ENCODE measurements at regions not wholly inside any gene's neighbourhood (a gene's known extent, or its start where the extent isn't known, plus 50 kb on each side); places are given as distances from the start of the nearest gene placed in this dataset.

DNA sequence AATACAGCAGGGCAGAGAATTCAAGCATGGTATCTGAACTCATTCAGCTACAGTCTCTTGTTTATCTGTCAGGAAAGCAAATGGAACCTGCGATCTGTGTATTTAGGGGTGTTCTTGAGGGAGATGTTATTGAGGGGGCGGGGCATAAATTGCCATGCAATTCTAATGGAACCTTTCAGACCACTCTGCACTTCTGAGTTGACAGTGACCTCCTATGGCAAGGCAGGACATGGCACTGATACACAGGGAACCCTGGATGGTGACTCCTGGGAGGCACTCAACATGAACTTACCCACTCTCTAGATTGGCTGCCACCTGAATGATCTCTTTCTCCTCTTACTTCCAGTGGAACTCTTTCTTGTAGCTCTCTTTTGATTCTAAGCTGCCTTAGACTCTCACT is 787.3 kb downstream of the VRK1 start:
- ChIA-PET POLR2A (no interaction called here), CTCF (no interaction called here)
- TF ChIP-seq, protein P1, sequence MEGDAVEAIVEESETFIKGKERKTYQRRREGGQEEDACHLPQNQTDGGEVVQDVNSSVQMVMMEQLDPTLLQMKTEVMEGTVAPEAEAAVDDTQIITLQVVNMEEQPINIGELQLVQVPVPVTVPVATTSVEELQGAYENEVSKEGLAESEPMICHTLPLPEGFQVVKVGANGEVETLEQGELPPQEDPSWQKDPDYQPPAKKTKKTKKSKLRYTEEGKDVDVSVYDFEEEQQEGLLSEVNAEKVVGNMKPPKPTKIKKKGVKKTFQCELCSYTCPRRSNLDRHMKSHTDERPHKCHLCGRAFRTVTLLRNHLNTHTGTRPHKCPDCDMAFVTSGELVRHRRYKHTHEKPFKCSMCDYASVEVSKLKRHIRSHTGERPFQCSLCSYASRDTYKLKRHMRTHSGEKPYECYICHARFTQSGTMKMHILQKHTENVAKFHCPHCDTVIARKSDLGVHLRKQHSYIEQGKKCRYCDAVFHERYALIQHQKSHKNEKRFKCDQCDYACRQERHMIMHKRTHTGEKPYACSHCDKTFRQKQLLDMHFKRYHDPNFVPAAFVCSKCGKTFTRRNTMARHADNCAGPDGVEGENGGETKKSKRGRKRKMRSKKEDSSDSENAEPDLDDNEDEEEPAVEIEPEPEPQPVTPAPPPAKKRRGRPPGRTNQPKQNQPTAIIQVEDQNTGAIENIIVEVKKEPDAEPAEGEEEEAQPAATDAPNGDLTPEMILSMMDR (IDR thresholded peaks at IDR 0.05; ENCODE audit: control extremely low read depth, extremely low read depth, low read depth, missing control alignments): no peak
- DNase-seq (ENCODE audit: extremely low spot score): no peak

DNA sequence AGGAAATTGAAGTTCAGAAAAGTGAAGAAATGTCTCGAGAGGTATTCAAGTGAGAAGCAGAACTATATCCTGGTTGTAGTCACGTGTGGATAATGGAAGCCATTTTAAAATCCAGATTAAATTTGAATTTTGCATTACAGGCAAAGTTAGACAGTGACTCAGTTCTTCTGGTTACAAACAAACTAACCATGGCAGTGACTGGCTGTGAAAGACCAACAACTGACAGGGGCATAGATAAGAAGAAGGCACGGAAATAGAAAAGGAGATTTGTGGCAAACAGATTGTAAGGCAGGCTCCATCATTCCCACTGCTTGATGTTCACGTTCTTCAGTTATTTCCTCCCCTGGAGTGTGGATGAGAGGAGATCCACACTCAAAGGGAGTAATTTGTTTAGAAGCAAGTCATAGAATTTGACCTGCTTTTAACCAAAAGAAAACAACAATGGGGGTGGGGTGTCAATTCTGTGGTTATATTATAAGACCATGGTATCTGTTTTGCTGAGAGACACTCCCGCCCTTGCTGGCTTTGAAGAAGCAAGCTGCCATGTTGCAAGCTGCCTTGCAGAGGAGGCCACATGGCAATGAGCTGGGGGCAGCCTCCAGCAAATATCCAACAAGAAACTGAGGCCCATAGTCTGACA is 795.3 kb downstream of the VRK1 start:
- CTCF ChIA-PET: no interaction called here
- POLR2A ChIA-PET: no interaction called here
- TF ChIP-seq, protein P1 (IDR thresholded peaks at IDR 0.05; ENCODE audit: control extremely low read depth, extremely low read depth, low read depth, missing control alignments): no peak
- DNase-seq (ENCODE audit: extremely low spot score): no peak

DNA sequence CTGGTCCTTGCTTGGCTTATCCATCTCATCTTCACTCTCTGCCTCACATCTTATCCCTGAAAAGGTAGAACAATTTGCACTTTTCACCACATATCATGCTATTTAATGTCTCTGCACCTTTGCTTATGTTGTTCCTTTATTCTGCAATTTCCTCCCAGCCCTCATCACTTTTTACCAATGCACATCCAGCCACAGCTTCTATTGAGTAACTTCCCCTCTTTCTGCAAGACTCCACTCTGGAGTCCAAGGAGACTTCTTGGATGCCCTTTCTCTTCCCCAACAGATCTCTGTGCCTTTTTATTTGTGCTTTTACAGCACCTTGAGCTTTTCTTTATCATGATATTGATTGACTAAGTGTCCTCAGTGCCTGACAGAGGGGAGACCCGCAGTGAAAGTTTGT is 797.1 kb downstream of the VRK1 start:
- TF ChIP-seq, protein P1 (IDR thresholded peaks at IDR 0.05; ENCODE audit: control extremely low read depth, extremely low read depth, low read depth, missing control alignments): no peak
- no peak for DNase-seq (ENCODE audit: extremely low spot score)

DNA sequence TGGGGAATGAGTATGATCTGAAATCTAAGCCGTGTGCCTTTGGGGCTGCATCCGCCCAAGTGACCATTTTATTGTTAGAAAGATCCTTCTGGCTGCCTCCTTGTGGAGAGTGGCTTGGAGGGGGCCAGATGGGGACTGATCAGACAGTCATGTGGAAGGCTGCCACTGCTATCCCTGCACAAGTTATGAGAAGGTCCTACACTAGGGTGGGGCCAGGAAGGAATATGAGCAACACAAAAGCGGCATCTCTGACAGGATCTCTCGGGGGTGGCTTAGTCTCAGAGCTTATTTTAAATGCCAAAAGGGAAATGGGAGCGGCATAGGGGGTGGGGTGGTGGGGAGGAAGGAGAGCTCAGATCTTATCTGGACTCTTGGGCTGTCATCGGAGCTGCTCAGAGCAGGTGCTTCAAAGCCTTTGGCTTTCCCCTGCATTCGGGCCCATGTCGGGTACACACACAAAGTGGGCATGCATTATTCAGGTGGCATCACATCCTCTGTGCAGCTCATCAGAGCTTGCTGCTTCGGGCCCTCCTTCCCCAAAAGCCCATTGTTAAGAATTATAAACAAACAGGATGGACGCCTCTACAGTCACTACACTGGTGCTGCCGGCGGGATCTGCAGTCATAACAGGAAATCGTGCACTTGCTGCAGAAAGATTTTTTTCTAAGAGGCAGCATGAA is 805.4 kb downstream of the VRK1 start:
- DNase-seq (ENCODE audit: extremely low spot score): no peak
- ChIA-PET POLR2A (no interaction called here), CTCF (interaction anchor here (1.5 kb wide), 1 partner anchor 23 kb away, joined by 3 read pairs; no protein-coding TSS in a partner anchor)

More for the DNA sequence above, 797.1 kb downstream of the VRK1 start:
- ChIA-PET POLR2A (no interaction called here), CTCF (no interaction called here)

DNA sequence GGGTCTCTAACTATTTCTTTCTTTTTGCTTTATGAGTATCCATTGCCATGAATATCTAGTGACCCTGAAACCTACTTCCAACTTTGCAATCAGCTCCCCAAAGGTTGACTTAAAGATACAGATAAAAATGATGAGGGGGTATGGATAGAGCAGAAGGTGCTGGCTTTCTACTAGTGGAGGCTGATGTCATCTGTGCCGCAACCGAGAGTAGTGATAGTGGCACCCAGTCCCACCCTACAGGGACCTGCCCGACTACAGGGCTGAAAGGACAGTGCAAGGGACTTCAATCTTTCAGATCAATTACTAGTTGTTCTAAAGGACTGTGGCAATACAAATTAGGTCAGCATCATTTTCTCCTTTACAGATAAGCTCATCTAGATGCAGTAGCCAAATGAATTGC is 806.0 kb downstream of the VRK1 start:
- TF ChIP-seq, protein P1 (IDR thresholded peaks at IDR 0.05; ENCODE audit: control extremely low read depth, extremely low read depth, low read depth, missing control alignments): no peak
- no peak for DNase-seq (ENCODE audit: extremely low spot score)
- ChIA-PET CTCF (interaction anchor here (1.5 kb wide), 1 partner anchor 22 kb away, joined by 3 read pairs; no protein-coding TSS in a partner anchor), POLR2A (no interaction called here)

More for the DNA sequence above, 805.4 kb downstream of the VRK1 start:
- TF ChIP-seq, protein P1 (IDR thresholded peaks at IDR 0.05; ENCODE audit: control extremely low read depth, extremely low read depth, low read depth, missing control alignments): no peak

DNA sequence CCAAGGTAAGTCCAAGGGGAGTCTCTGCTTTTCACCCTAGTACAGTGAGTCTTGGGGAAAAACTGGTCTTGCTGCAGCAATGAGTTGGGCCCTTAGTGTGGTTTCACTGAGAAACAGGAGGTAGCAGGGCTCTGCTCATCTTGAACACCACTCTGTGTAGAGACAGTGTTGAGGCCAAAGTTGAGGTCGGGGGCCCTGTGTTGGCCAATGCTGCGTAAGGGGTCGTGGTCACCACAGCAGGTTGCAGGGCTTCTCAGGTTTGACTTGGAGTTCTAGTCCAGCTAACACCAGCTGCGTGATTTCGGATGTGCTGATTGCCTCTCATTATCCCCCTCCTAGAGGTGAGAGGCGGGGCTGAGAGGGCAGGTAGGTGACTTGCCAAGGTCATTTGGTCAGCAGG is 807.5 kb downstream of the VRK1 start:
- ChIA-PET POLR2A (no interaction called here), CTCF (interaction anchor here (1.7 kb wide), 1 partner anchor 14 kb away, joined by 4 read pairs; no protein-coding TSS in a partner anchor)
- DNase-seq (ENCODE audit: extremely low spot score): no peak
- TF ChIP-seq, protein P1 (IDR thresholded peaks at IDR 0.05; ENCODE audit: control extremely low read depth, extremely low read depth, low read depth, missing control alignments): no peak
